ENCODE measurements at regions not wholly inside any gene's neighbourhood (a gene's known extent, or its start where the extent isn't known, plus 50 kb on each side); places are given as distances from the start of the nearest gene placed in this dataset.
"Not testable (repeated sequence)": the region's sequence is repeated elsewhere in the genome, so short reads cannot be mapped to it uniquely, and the experiment has no call there.

- DNase-seq = no peak
Observed at GRCh38 chr10:44167752-44168151, 217.1 kb downstream of the CXCL12 start.

- DNase-seq = no peak
Observed at GRCh38 chr10:44166441-44166840, 218.5 kb downstream of the CXCL12 start.

- DNase-seq = no peak
Observed at GRCh38 chr10:44164251-44164956, 220.5 kb downstream of the CXCL12 start.

DNA sequence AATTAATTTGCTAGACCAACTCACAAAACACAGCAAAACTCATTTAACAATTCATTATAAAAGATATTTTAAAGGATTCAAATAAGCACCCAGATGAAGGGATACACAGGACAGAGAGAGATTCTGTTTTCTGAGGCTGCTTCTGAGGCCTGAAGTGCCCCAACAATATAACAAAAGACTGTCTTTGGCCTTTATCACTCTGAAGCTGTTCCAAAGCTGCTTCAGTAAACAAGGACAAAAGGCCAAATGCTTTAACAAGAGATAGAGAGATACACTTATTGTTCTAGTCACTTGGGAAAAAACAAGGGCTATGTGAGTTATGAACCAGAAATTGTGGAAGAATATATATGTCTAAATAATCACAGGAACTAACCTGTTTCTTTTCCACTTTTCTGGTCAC is 223.7 kb downstream of the CXCL12 start:
- DNase-seq = no peak

DNA sequence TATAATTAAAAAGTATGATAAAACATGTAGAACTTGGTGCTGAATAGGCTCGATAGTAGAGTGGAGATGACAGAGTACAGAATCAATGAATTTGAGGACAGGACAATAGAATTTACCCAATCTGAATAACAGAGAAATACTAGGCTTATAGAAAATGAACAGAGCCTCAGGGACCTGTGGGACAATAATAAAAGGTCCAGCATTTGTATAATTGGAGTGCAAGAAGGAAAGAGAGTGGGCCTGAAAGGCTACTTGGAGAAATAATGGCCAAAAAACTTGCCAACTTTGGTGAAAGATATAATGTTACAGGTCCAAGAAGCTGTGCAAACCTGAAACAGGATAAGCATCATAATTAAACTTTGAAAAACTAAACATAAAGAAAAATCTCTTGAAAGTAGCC is 227.3 kb downstream of the CXCL12 start:
- no peak for DNase-seq

DNA sequence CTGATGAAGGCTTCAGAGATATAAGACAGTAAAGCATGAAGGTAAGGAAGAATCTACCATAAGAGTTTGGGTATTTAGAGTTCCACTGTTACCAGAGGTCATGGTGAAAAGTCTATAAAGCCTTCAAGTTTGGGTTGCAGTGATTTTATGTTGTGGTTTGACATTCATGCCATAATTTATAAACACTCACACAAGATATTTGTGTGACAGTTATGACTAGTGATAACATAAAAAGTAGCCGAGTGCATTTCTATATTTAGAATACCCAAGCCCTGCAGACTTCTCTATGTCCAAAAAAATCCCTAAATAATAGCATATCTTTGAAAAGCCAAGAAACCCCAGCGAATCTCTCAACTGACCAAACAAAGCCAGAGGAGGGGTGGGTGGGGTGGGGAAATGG is 229.9 kb downstream of the CXCL12 start:
- DNase-seq = no peak

DNA sequence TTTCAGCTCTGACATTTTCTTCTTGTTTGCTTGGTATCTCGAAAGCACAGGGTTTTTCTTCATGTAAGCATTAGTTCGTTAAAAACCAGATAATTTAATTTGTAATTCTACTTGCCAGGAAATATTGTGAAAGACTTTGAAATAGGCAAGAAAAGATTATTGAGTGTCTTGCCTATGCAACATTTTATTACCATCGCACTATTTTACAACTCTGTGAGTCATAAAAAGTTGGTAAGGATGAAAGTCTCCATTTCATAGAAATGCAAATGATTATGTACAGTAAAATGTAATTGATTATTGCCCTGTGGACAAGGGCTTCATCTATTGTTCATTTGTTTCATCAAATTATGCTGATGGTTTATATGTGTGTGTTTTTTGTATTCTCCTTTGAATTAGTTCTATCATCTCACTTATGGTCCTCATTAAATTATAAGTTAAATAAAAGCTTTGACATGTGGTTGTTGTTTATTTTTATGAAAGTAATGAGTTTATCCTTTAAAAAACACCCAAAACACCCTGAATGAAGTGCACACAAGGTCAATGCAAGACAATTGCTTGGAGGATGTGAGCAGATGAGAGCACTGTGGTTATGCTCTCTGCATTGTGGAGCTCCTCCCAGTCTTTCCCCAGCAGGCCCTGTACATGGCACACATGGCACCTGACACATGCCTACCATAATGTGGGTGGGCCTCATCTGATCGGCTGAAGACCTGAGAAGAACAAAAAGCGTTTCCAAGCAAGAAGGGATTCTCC is 230.8 kb downstream of the CXCL12 start:
- no peak for DNase-seq

GRCh38 chr10:44143556-44143955 is 241.3 kb downstream of the CXCL12 start:
- no peak for DNase-seq

DNA sequence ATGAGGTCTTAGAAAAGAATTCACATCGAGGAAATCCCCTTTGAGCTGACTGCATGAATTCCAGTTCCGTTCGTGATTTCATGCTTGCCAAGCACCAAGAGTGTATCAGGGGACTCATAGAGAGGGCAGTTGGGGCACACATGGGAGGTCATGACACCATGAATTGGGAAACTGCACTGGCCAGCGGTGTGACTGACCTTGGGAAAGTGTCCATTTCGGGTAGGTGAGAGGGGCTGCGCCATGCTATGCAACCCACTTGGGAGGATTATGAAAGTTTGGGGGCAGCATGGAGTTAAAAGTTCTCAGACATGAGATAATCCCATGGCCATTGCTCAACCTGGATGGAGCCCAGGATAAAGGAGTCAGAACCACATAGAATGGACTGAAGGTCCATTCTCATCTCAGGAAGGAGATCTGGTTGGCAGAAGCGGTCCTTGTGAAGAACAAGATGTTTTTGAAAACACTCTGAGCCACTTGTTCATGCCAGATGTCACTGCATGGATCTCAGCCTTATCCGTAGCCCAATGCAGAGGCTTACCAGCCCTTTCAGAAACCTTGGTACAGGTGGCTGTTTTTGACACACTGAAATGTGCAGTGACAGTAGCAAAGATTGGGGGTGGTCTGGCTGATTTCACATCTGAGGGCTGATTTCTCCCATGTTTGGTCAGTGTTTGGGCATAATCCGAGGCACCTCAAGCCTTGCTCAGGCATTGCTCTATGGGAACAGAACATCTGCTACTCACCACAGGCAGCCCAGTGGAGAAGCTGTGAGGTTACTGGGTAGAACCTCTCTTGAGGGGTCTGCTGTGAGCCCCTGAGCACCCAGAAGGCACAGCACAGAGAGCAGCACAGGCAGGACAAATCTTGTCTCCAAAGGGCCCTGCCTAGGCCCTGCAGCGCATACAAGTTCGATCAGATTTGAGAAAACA is 252.3 kb downstream of the CXCL12 start:
- no peak for DNase-seq

GRCh38 chr10:44126291-44126717 is 258.6 kb downstream of the CXCL12 start:
- DNase-seq = no peak

- no peak for DNase-seq
Observed at GRCh38 chr10:44125879-44126278, 259.0 kb downstream of the CXCL12 start.

- DNase-seq = no peak
Observed at GRCh38 chr10:44118500-44118899, 266.4 kb downstream of the CXCL12 start.

- no peak for DNase-seq
Observed at GRCh38 chr10:44116474-44116873, 268.4 kb downstream of the CXCL12 start.

GRCh38 chr10:44115516-44115915 is 269.4 kb downstream of the CXCL12 start:
- no peak for DNase-seq

- no peak for DNase-seq
Observed at GRCh38 chr10:44114441-44114840, 270.5 kb downstream of the CXCL12 start.

DNA sequence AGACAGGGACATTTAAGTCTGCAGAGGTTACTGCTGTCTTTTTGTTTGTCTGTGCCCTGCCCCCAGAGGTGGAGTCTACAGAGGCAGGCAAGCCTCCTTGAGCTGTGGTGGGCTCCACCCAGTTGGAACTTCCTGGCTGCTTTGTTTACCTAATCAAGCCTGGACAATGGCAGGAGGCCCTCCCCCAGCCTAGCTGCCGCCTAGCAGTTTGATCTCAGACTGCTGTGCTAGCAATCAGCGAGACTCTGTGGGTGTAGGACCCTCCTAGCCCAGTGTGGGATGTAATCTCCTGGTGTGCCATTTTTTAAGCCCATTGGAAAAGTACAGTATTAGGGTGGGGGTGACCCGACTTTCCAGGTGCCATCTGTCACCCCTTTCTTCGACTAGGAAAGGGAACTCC is 272.6 kb downstream of the CXCL12 start:
- not testable (repeated sequence) for DNase-seq

DNA sequence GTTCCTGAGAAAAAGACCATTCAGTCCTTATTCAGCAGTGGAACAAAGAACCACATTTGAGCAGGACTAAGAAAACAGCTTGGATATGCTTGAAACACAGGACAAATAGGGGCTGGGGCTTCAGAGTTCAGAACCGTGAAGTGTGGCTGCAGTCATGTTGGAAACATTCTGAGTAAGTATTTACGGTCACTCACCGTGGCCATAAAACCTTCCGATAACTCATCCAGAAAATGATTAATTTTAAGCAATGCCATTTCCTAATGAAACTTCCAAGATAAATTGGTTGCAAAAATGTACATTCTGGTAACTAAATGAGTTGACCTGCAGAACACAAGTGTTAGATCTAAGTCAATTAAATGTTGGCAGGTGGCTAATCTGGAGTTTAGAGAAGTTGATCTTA is 279.2 kb downstream of the CXCL12 start:
- no peak for DNase-seq

DNA sequence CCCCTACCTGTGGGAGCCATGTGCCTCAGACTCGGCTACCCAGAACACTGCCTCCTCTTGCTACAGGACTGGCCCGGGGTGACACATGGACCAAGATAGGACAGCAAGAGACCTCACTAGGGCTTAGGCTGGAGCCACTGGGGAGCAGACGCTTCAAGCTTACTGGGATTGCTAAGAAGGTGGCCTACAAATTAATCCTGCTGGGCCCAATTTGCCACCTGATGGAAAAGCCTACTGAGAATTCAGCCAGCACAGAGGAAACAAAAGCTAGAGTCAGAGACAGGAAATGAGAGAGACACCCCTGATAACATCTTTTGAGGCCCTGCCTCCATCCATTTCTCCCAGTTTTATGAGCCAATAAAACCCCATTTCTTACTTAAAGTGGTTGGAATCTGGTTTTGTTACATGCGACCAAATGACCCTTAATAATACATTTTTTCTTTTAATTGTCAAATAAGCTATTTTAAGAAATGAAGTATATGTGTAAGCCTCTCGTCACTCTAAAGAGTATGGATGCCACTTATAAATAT is 282.1 kb downstream of the CXCL12 start:
- DNase-seq = no peak

- no peak for DNase-seq
Observed at GRCh38 chr10:44101082-44101481, 283.8 kb downstream of the CXCL12 start.

GRCh38 chr10:44099511-44099910 is 285.4 kb downstream of the CXCL12 start:
- no peak for DNase-seq

- DNase-seq = not testable (repeated sequence)
Observed at GRCh38 chr10:44096217-44096616, 288.7 kb downstream of the CXCL12 start.

- DNase-seq = no peak
Observed at GRCh38 chr10:44089671-44090070, 295.2 kb downstream of the CXCL12 start.

GRCh38 chr10:44087403-44087802 is 297.5 kb downstream of the CXCL12 start:
- no peak for DNase-seq
